Right lobe of liver (tissue), 6 donors: ENCODE measurements at regions not wholly inside any gene's neighbourhood (a gene's known extent, or its start where the extent isn't known, plus 50 kb on each side); places are given as distances from the start of the nearest gene placed in this dataset.

Source experiments
- ATAC-seq, 4 donors: fragments of 200-7000 bp; cut with Tn5 transposase; one replicate each; pipeline ENCODE4 v1.9.1; 2020; ENCODE audit warnings: mild to moderate bottlenecking in 4 of 4, moderate library complexity in 4 of 4
- DNase-seq, 3 donors: peaks; one replicate each; pipeline ENCODE4 v3.0.0-alpha.2; 2020
- H3K27ac ChIP-seq, 3 donors: fragments of 200-600 bp; one replicate each; pipeline ENCODE4 v1.8.0; 2022
- H3K27me3 ChIP-seq, 2 donors: fragments of 200-600 bp; one replicate each; pipeline ENCODE4 v1.8.0; 2022
- H3K36me3 ChIP-seq, 4 donors: fragments of 200-600 bp; sonication (generic) in 1 of 4; one replicate each; pipeline versions ENCODE4 v1.5.1 to v1.8.0; 2017 to 2022; ENCODE audit warnings: control low read depth in 1 of 4
- H3K4me1 ChIP-seq, 4 donors: fragments of 200-600 bp; sonication (generic) in 1 of 4; one replicate each; pipeline versions ENCODE4 v1.5.1 to v1.8.0; 2017 to 2022; ENCODE audit warnings: control low read depth in 1 of 4
- H3K4me3 ChIP-seq, 3 donors: fragments of 200-600 bp; one replicate each; pipeline ENCODE4 v1.8.0; 2022
- H3K9me3 ChIP-seq, 4 donors: fragments of 200-600 bp; sonication (generic) in 1 of 4; one replicate each; pipeline versions ENCODE4 v1.5.1 to v1.8.0; 2017 to 2022; ENCODE audit warnings: control low read depth in 1 of 4
- CTCF ChIP-seq, 4 donors: fragments of 200-600 bp in 3 of 4; fragments of 450-650 bp in 1 of 4; IDR thresholded peaks; one replicate each; pipeline versions ENCODE4 v1.5.1 to v1.8.0; 2016 to 2022; ENCODE audit warnings: antibody characterized with exemption in 4 of 4, mild to moderate bottlenecking in 2 of 4
- POLR2A ChIP-seq: fragments of 450-650 bp; IDR thresholded peaks from one replicate; pipeline ENCODE4 v1.6.1; 2017; ENCODE audit warnings: antibody characterized with exemption, mild to moderate bottlenecking
- WGBS: methylation state at CpG from one replicate; pipeline ENCODE4 v1.1.6; 2018; ENCODE audit warnings: low coverage, low lambda C conversion rate; ENCODE audit not compliant: insufficient coverage; ENCODE audit errors: missing lambda C conversion rate; 5-methylcytosine and 5-hydroxymethylcytosine counted together
- intact Hi-C, 2 donors: fragments of 100-400 bp; cut with DNase I; formaldehyde crosslinking; loops; one replicate each; pipeline versions ENCODE4 v1.11.2 to v1.14.1; 2022
- donor health status: DM: no; HTN: yes; CAD: no.
- donor health status: DM: no; HTN: no; CAD: no.
- donor health status: DM: no; HTN: no; CAD: no.
- donor health status: DM: no; HTN: yes; CAD: no.
- donor health status: DM: no; HTN: yes; CAD: no.

GRCh38 chr12:42846782-42847181, 257.2 kb upstream of the PRICKLE1 start:
- TF ChIP-seq POLR2A (no peak), CTCF (IDR thresholded peaks at IDR 0.05) (no peak)
- H3K9me3 ChIP-seq, result no peaks in the 10 kb centered on the region
- no peak for ATAC-seq

GRCh38 chr12:42834062-42834461, 244.5 kb upstream of the PRICKLE1 start:
- no peak for TF ChIP-seq POLR2A
- Histone ChIP-seq H3K36me3 (no peaks in the 10 kb centered on the region), H3K4me3 (no peak overlapping the region), H3K27me3 (no peaks in the 10 kb centered on the region), H3K27ac (no peak overlapping the region), H3K4me1 (no peaks in the 10 kb centered on the region), H3K9me3 (no peaks in the 10 kb centered on the region)
- WGBS, result 71% methylated on average over 2 of the region's 2 CpGs
- intact Hi-C loops, result no loop called here
- DNase-seq (no peak), ATAC-seq (no peak)

More at GRCh38 chr12:42846782-42847181, 257.2 kb upstream of the PRICKLE1 start:
- no peak overlapping the region for H3K27ac ChIP-seq
- intact Hi-C loops, result no loop called here
- H3K36me3 ChIP-seq, result no peaks in the 10 kb centered on the region
- WGBS, result 17% methylated on average over 1 of the region's 1 CpG
- H3K27me3 ChIP-seq, result no peaks in the 10 kb centered on the region
- H3K4me3 ChIP-seq, result no peak overlapping the region
- DNase-seq, result no peak
- no peaks in the 10 kb centered on the region for H3K4me1 ChIP-seq

- TF ChIP-seq CTCF (IDR thresholded peaks at IDR 0.05) (no peak), POLR2A (no peak)
- no peak overlapping the region for H3K4me3 ChIP-seq
- no peaks in the 10 kb centered on the region for H3K27me3 ChIP-seq
- DNase-seq (no peak), ATAC-seq (no peak)
- intact Hi-C loops, result no loop called here
- no peaks in the 10 kb centered on the region for H3K9me3 ChIP-seq
- no peaks in the 10 kb centered on the region for H3K4me1 ChIP-seq
- H3K27ac ChIP-seq, result no peak overlapping the region
- no peaks in the 10 kb centered on the region for H3K36me3 ChIP-seq
- WGBS, result 72% methylated on average over 4 of the region's 4 CpGs
These were observed 239.3 kb upstream of the PRICKLE1 start for GRCh38 chr12:42828836-42829235.

GRCh38 chr12:42824327-42824726, 234.8 kb upstream of the PRICKLE1 start:
- WGBS, result 52% methylated on average over 2 of the region's 2 CpGs
- intact Hi-C loops, result no loop called here
- ATAC-seq, result no peak
- no peak for TF ChIP-seq CTCF (IDR thresholded peaks at IDR 0.05)
- no peak for TF ChIP-seq POLR2A
- no peak for DNase-seq
- Histone ChIP-seq H3K4me3 (no peak overlapping the region), H3K4me1 (no peaks in the 10 kb centered on the region), H3K9me3 (no peaks in the 10 kb centered on the region), H3K36me3 (no peaks in the 10 kb centered on the region), H3K27ac (no peak overlapping the region), H3K27me3 (no peaks in the 10 kb centered on the region)

- intact Hi-C loops, result no loop called here
- H3K4me1 ChIP-seq, result no peaks in the 10 kb centered on the region
- TF ChIP-seq CTCF (IDR thresholded peaks at IDR 0.05), result no peak
- no peak for TF ChIP-seq POLR2A
These were observed 234.1 kb upstream of the PRICKLE1 start for GRCh38 chr12:42823679-42824078.

More at GRCh38 chr12:42823679-42824078, 234.1 kb upstream of the PRICKLE1 start:
- Histone ChIP-seq H3K27me3 (no peaks in the 10 kb centered on the region), H3K36me3 (no peaks in the 10 kb centered on the region), H3K27ac (no peak overlapping the region), H3K9me3 (no peaks in the 10 kb centered on the region), H3K4me3 (no peak overlapping the region)
- ATAC-seq, result no peak
- no peak for DNase-seq
